ENCODE measurements at regions not wholly inside any gene's neighbourhood (a gene's known extent, or its start where the extent isn't known, plus 50 kb on each side); places are given as distances from the start of the nearest gene placed in this dataset.

DNA sequence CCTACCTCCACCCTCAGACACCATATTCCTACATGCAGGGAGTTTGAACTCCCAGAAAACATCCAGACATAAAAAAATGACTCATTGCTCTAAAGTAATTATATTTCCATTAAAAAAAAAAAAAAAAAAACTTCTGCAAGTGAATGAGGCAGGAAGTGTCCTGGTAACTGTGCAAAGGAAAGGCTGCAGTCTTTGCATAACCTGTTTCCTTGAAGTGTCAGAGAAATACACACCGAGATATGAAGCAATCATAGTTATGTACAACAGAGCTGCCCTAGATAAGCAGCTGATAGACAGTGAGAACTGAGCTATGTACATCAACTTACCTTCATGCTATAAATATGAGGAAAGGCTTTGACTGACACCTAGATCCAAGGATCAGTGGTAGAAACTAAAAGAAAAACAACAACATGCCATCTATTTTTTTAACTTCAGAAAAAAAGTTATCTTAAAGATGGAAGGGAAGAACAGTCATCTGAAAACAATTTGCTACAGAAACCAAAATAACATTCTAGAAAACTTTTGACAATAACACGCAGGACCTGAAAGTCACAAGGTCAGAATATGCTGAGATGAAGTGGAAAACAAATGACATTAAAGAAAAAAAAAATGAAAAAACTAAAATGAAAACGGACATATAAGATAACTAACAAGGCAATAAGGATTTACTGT, 263.2 kb downstream of the SEC23A start:
- DNase-seq = no peak

DNA sequence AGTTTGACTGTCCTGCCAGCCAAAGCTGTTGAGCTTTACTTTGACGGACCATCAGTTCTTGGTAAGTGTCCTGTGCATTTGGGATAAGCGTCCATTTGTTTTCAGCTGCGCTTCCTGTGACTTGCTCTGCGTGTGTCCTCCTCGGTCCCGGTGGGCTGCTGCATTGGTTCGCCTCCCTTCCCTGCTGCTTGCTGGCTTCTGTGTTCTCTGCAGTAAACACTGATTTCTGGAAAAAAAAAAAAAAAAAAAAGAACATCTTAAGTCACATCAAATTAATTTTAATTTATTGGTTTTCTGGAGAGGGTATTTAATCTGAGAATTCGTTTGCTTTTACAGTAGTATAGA, 264.1 kb downstream of the SEC23A start:
- no peak for DNase-seq

DNA sequence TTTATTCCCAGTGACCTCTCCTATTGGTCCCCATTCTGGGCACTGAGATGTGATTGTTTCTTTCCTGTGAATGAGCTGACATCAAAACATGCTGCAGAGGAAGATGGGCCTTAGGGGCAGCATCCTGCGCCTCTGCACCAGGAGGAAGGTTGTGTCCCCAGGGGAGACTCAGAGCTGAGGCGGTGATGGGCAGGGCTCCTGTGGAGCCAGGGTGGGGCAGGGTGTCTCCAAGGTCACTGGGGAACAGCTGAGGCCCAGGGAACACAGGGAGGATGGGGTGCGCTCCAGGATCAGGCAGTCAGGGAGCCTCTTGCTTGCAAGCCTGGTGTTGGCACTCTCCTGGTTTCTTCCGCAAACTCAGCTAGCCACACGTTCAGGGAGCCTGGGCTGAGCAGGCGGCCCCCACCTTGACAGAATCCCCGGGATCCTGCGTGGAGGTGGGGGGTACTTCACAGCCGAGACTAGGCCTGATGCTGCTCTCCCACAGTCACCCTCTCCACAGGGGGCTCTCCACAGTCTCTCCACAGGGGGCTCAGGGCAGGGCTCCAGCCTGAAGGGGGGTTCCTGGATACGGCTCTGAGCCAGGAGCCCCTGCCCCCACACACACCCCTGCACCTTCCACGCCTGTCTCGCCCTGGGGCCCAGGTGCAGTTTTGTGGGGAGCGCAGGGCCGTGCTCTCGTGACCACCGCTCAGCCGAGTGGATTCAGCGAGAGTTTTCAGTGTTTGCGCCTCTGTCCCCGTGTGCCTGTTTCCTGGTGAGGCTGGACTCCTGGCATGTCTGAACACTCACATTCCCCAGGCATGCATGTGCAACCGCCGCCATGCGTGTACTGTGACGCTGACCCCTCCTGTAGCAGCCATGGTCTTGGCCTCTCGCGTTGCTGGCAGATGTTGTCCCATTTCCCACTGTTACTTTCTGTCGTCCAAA, 264.7 kb downstream of the SEC23A start:
- DNase-seq = no peak

DNA sequence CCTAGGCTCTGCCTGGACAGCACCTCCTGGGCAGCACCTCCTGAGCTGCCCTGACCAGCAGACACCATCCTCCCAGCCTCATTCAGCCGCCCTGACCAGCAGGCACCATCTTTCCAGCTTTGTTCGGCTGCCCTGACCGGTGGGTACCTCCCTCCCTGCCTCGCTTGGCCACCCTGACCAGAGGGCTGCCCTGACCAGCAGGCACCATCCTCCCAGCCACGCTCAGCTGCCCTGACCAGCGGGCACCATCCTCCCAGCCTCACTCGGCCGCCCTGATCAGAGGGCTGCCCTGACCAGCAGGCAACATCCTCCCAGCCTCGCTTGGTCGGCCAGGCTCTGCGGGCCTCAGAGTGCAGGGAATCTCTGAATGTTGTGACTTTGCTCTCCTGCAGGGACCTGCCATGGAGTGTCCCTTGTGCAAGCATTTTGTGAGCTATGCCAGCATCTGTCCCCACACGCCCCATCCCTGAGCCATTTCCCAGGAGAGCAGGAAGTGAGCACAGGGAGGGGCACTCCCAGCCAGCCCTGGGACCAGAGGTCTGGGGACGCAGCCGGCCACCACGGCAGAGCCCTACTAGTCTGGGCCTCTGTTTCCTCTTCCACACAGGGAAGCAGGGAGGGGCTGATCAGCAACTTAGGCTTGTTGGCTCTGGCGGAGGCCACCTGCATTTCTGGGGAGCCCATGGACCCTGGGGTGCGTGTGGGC, 265.5 kb downstream of the SEC23A start:
- no peak for DNase-seq

DNA sequence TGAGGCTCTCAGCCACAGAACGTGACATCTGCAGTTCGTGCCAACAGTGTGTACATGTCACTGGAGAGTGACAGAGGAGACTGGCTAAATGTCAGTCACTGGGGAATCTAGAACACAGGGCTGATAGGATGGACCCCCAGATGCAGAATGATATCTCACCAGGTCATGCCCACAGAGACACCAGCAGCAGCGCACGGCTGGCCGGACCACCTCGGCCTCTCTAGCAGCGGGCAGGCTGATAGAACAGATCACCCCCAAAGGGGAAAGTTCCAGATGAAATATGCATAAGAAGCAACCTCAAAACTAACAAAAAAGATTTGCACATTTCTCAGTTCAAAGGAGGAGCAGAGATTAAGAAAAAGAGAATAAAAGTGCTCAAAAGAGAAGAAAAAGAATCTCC, 266.5 kb downstream of the SEC23A start:
- no peak for DNase-seq

DNA sequence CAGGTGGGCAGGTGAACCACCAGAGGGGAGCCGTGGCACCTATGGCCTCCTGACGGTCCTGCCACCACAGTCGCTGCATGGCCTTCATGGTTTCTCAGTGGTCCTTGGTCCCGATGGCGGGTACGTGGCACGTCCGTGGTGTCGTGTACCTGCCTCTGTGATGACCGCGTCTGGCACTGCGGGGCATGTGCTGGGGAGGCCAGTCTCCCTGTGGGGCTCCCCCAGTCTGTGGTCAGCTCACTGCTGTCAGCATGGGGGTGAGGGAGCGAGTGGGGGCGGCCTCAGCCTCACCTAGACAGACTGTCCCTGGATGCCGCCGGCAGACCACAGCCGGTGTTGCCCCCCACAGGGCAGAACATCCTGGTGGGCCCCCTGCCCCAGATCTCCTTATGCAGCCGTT, 267.2 kb downstream of the SEC23A start:
- no peak for DNase-seq

DNA sequence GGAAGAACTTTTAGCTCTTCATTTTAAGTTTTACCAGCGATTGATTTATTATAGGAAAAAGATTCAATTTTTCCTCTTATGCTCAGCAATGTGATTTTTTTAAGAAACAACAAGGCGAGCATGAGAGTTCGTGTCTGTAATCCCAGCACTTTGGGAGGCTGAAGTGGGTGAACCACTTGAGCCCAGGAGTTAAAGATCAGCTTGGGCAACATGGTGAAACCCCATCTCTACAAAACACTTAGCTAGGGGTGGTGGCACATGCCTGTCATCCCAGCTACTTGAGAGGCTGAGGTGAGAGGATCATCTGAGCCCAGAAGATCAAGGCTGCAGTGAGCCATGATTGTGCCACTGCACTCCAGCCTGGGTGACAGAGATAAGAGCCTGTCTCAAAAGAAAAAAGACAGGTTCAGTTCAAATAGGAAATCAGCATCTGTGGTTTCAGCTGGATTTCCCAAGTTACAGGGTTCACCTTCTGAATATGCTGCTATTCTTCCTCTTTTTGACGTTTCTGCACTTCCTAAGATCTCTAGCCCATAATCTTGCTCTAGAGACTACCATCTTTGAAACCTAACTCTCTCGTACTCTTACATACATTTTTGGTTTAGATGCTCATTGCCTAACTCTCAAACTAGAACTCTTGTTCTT, 274.7 kb downstream of the SEC23A start:
- no peak for DNase-seq

DNA sequence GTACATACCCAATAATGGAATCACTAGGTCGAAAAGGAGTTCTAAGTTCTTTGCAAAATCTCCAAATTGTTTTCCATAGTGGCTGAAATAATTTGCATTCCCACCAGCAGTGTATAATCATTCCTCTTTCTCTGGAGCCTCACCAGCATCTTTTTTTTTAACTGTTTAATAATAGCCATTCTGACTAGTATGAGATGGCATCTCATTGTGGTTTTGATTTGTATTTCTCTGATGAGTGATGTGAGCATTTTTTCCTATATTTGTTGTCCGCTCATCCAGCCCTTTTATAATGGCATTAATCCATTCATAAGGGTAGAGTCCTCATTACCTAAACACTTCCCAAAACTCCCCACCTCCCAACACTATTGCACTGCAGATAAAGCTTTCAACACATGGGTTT, 278.3 kb downstream of the SEC23A start:
- no peak for DNase-seq

DNA sequence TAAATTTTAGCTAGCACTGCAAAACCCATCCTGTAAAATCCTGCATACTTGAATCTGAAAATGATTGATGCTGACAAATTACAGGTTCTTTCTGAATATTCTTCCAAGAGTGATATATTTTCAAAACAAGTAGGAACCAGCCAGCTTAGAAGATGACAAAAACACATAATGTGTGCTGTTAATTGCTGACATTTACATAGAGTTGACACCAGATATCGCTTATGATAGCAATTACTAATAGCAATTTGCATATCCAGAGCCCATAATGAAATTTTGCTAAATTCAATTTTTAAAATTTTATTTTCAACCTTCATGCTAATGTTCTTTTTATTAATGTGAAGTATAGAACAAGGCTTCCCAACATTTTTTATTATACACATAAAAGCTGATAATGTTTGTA, 284.5 kb downstream of the SEC23A start:
- DNase-seq = no peak

DNA sequence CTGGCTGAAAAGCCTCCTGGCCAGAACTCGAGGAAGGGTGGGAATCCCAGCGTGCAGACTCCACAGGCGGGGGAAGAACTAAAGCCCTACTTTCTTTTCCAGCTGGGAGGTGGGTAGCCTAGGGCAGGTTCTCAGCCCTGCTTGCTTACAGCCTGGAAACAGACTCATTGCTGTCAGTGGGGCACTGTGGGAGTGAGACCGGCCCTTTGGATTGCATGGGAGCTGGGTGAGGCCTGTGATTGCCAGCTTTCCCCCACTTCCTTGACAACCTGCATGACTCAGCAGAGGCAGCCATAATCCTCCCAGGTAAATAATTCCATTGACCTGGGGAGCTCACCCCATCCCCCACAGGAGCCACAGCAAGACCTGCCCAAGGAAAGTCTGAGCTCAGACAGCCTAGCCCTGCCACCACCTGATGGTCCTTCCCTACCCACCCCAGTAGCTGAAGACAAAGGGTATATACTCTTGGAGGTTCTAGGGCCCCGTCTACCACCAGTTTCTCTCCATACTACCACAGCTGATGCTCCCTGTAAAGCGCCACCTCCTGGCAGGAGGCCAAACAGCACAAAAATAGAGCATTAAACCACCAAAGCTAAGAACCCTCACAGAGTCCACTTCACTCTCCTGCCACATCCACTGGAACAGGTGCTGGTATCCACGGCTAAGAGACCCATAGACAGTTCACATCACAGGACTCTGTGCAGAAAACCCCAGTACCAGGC, 294.1 kb downstream of the SEC23A start:
- DNase-seq = peak in 1 of 2 donors; percentile 15

DNA sequence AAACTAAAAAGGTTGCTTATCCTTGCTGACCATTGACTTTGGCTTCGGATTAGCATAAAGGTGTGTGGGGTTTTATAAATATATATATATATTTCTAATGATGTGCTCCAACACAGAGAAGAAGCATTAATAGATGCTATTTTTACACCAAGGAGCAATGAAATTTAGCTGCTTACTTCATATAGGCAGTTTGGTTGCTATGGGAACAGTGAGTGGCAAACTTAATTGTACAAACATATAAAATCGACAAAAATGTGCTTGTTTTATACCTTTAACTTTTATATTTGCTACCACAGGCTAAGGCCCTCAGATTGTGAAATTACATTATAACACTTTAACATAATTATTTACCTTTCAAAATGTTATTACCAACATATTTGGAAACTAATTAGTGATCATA, 303.4 kb downstream of the SEC23A start:
- DNase-seq = no peak

DNA sequence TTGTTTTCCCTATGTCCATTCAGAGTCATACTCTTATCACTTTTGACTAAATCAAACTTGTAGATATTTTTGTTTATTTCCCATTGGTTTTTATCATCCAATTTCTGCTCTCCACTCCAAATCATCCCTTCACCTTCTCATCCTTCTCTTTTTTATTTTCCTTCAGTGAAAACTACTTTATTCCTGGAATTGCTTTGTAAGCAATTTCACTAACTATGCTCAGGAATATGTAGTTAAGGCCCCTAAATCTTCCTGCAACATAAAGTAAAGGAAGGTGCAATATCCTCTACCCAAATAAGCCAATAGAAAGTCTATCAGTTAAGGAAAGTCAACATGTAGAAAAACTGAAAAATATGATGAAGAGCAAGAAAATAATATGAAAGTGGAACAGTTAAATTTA, 308.4 kb downstream of the SEC23A start:
- no peak for DNase-seq

DNA sequence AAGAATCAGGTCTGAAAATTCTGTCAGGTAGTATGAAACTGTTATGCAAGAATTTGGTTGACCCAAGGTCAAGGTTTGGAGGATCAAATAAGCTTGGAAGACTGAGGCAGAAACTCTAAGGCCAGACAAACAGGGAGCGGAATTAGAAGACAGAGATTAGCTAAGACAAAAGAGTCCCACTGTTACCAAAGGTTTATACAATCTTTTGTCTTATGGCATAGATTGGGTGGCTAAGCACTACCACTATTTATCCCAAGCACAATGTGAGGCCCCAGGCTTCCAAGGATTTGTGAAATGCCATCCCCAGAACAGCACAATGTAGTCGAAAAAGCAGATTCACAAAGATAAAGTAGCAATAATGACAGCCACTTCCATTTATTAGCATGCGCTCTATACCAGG, 311.2 kb downstream of the SEC23A start:
- DNase-seq = no peak

DNA sequence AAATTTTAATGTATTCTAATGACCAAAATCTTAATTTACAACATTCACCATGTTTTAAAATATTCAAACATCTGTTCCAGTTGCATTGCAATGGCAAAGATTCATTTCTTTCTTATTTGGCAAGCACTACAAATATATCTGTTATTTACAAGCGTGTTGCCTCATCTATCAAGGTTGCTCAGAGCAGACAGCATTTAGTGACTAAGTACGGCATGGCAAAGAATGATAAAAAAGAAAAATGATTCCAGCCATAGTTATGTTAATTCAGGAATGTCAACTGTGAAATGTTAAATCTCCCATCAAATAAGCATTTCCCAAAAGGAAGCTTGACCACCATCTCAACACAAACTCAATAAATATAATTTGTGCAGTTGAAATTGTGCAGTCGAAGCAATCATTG, 312.1 kb downstream of the SEC23A start:
- DNase-seq = no peak

DNA sequence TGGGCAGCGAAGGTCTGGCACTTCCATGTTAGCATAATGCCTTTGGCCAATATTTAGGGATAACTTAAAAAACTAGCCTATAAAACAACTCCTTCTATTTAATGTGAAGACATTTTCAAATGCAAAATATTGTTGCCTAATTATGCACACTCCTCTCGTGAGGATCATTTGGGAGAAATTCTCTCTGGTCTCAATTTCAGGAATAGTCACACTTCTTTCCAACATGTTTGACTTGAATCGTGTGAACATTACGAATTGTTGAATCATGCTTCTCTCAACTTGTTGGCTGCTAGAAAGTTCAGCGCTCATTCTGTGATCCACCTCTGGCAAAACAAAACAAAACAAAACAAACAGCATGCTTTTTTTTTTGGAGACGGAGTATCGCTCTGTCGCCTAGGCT, 313.2 kb downstream of the SEC23A start:
- DNase-seq = no peak

DNA sequence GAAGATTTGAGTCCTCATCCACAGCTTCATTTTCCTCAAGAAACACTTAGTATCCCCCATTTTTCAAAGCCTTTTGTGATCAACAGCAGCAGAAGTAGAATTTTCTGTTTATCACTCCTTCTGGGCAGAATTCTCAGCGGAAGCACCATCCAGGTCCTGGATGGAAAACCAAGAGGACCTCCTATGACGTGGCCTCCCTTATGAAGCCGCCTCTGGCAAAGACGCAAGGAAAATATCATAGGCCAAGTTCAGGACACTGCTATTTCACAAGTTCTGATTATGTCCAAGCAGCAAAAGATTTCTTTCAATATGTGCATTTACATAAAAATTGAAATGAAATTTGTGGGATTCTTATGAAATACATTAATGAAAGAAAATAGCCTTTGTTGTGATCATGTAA, 315.0 kb downstream of the SEC23A start:
- no peak for DNase-seq

DNA sequence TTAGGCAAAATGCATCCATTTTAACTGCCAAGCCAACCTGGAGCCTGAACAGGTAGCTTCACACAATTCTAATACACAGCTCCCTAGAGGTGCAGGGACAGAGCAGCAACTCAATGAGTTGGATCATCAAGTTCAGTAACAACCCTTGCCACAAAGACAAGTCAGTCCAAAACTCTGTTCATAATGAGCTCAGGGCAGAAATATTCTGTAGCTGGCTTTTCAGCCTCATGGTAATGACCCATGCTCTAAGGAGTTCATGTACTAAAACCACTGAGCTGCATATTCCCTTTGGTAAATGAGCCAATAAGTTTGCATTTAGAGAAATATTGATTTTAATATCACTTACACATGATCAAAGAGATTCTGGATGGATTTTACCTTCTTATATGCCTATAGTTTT, 316.1 kb downstream of the SEC23A start:
- no peak for DNase-seq

DNA sequence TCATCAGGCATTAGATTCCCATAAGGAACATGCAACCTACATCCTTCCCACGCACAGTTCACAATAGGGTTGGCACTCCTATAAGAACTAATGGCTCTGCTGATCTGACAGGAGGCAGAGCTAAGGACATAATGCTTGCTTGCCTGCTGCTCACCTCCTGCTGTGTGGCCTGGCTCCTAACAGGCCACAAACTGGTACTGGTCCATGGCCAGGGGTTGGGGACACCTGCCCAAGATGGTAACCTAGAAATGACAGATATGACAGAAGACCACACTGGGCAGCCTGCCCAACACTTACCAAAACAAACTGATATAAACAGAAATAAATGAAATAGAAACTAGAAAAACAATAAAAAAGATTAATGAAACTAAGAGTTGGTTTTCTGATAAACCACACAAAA, 325.6 kb downstream of the SEC23A start:
- no peak for DNase-seq

DNA sequence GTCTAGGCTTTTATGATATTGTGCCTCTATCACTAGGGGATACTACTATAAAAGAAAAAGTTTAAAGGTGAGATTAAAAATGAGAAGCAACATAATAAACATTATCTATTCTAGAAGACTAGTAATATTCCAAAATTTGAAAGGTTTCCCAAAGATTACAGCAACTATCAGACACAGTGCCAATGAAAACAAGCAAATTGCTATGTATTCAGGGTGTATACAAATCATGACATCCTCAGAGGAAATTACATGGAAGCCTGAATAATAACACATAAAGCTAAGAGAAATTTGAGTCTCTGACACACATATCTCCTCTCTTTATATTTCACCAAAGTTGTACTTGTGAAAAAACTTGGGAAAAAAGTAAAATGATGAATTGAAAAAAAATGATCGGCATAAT, 327.0 kb downstream of the SEC23A start:
- DNase-seq = no peak

DNA sequence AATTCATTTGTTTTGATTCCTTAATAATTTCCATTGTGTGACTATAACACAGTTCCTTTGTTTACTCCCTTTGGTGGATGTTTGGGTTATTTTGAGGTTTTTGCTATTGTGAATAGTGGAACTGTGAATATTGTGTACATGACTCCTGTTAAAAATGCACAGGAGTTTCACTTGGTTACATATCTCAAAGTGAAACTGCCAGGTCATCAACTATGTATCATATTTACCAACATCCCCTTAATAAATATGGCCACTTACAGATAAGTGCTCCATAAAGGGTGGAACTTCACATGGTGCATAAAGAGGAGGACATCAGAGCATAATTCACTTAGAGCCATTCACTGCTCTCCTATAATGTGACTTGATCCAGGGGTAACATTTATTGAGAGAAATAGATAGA, 328.9 kb downstream of the SEC23A start:
- no peak for DNase-seq

DNA sequence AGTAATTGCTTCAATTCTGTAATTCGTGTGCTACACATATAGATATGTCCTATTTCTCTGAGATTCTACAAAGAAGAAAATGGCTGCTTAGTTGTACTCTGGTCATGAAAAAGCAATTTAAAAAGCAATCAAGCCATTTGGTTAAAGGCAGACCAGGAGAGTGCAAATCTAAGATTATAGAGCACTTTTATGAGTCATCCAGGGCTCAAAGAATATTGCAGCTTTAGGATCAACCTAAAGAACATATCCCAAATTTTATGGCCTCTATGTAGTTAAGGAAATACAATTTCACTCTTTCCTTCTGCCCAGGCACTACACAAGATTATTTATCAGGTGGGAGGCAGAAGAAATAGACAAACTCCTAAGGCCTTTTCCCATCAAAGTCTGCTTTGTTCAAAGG, 332.8 kb downstream of the SEC23A start:
- no peak for DNase-seq

DNA sequence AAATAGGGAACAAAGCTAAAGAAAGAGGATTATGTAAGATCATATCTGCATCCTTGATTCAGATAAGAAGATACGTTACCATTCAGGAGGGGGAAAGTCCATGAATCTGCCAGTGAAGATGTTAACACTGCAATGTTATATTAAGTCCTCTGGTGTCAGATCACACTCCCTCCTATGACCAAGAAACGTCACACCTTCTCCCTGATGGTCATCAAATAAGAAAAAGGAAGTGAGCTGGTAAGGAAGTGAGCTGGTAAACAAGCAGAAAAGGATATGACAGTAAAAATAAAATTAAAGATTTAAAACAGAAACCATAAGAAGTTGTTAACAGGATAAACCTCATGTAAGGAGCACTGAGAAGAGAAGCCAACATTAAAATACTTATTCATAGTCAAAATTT, 340.2 kb downstream of the SEC23A start:
- no peak for DNase-seq

DNA sequence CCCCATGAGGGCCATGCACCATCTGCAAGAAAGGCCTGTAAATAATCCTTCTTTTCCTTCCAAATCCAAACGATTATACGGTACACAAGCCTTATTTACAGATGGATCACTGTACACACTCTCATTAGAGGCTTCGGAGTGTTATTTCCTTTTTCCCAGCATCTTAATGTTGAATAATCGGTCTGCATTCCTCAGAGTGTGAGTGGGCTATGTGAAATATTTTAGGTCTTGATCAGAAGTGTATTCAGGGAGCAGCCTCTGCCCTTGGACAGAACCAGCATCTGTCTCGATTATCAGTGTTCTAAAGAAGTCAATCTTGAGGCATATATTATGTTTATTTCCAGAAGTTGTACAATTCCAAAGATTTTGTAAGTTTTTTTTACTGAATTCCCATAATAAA, 340.6 kb downstream of the SEC23A start:
- DNase-seq = no peak
